ENCODE measurements at regions not wholly inside any gene's neighbourhood (a gene's known extent, or its start where the extent isn't known, plus 50 kb on each side); places are given as distances from the start of the nearest gene placed in this dataset.

DNA sequence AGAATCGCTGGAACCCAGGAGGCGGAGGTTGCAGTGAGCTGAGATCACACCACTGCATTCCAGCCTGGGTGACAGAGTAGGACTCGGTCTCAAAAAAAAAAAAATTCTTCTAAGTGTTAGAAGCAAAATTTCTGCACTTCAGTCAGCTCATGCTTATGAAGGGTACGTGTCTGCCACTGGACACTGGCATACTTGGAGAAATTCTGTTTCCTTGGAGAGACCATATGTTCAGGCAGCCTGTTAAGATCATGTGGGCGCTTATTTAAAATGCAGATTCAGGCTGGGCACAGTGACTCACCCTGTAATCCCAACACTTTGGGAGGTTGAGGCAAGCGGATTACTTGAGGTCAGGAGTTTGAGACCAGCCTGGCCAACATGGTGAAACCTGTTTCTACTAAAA, 85.6 kb upstream of the IQSEC1 start:
- in situ Hi-C loops (cut with MboI; ENCODE audit: low sequenced_read_pairs), result no loop called here
- ATAC-seq (ENCODE audit: low read depth), result no peak
- H2AK5ac ChIP-seq (ENCODE audit: low read depth, low read length), result no peak overlapping the region

More for the DNA sequence above, 85.6 kb upstream of the IQSEC1 start:
- Histone ChIP-seq H2BK120ac (ENCODE audit: low read depth, low read length) (no peak overlapping the region), H2AFZ (replicated peaks; ENCODE audit: low read length, poor library complexity) (no peak overlapping the region), H3K14ac (replicated peaks; ENCODE audit: low read depth, low read length) (no peak overlapping the region), H4K20me1 (ENCODE audit: insufficient read depth, low read length) (no peaks in the 10 kb centered on the region), H3K56ac (ENCODE audit: extremely low read depth, insufficient read depth, low read length) (no peak overlapping the region), H3K4me2 (ENCODE audit: low read depth, low read length) (no peak overlapping the region), H2AK9ac (replicated peaks; ENCODE audit: low read depth, low read length, poor library complexity) (no peak overlapping the region), H4K8ac (ENCODE audit: low read depth in 2 of 2, low read length in 2 of 2) (no peak overlapping the region), H3K9ac (ENCODE audit: low read depth, low read length) (no peak overlapping the region), H2BK20ac (ENCODE audit: low read depth, low read length) (no peak overlapping the region), H3K27ac (ENCODE audit: insufficient read depth, low read length) (no peak overlapping the region), H3K18ac (ENCODE audit: low read depth, low read length) (no peak overlapping the region), H3K23ac (ENCODE audit: low read depth, low read length) (no peak overlapping the region), H3K9me1 (ENCODE audit: insufficient read depth, low read length) (no peaks in the 10 kb centered on the region), H2BK5ac (ENCODE audit: low read depth, low read length, poor library complexity, severe bottlenecking) (no peak overlapping the region), H4K91ac (ENCODE audit: insufficient read depth, low read depth, low read length) (no peak overlapping the region), H3K36me3 (ENCODE audit: control insufficient read depth, insufficient read depth, low read length) (no peaks in the 10 kb centered on the region), H3K4ac (ENCODE audit: low read depth, low read length) (no peak overlapping the region), H3K4me1 (ENCODE audit: control insufficient read depth, insufficient read depth, low read length) (no peaks in the 10 kb centered on the region), H3K9me3 (ENCODE audit: control insufficient read depth, insufficient read depth, low read length) (no peaks in the 10 kb centered on the region; the same call in 1 of the 2 replicates), H2BK15ac (ENCODE audit: low read depth, low read length) (no peak overlapping the region), H3K4me3 (ENCODE audit: insufficient read depth, low read depth, low read length) (no peak overlapping the region), H4K5ac (ENCODE audit: low read depth, low read length) (no peak overlapping the region), H3K27me3 (ENCODE audit: control insufficient read depth, insufficient read depth, low read length) (peaks cover 2% of the 10 kb centered on the region; the same call in 1 of the 2 replicates), H3K79me1 (ENCODE audit: low read depth in 1 of 2, low read length in 2 of 2) (no peaks in the 10 kb centered on the region)
- no peak for TF ChIP-seq RFX5 (IDR thresholded peaks at IDR 0.05; ENCODE audit: low read depth, low read length)
- TF ChIP-seq, protein P1, sequence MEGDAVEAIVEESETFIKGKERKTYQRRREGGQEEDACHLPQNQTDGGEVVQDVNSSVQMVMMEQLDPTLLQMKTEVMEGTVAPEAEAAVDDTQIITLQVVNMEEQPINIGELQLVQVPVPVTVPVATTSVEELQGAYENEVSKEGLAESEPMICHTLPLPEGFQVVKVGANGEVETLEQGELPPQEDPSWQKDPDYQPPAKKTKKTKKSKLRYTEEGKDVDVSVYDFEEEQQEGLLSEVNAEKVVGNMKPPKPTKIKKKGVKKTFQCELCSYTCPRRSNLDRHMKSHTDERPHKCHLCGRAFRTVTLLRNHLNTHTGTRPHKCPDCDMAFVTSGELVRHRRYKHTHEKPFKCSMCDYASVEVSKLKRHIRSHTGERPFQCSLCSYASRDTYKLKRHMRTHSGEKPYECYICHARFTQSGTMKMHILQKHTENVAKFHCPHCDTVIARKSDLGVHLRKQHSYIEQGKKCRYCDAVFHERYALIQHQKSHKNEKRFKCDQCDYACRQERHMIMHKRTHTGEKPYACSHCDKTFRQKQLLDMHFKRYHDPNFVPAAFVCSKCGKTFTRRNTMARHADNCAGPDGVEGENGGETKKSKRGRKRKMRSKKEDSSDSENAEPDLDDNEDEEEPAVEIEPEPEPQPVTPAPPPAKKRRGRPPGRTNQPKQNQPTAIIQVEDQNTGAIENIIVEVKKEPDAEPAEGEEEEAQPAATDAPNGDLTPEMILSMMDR (conservative IDR thresholded peaks at IDR 0.05; ENCODE audit: low read depth, low read length), result no peak
- no peak for TF ChIP-seq CHD1 (IDR thresholded peaks at IDR 0.05; ENCODE audit: low read depth, low read length)
- TF ChIP-seq POLR2A (IDR thresholded peaks at IDR 0.05; ENCODE audit: low read depth, low read length), result no peak
- TF ChIP-seq MAFK (IDR thresholded peaks at IDR 0.05; ENCODE audit: low read depth, low read length), result no peak
- no peak for TF ChIP-seq ELK1 (IDR thresholded peaks at IDR 0.05; ENCODE audit: borderline replicate concordance, low read depth, low read length)
- TF ChIP-seq USF2 (IDR thresholded peaks at IDR 0.05; ENCODE audit: low read depth, low read length), result no peak
- TF ChIP-seq RCOR1 (IDR thresholded peaks at IDR 0.05; ENCODE audit: insufficient replicate concordance, low read length), result no peak
- no peak for TF ChIP-seq CEBPB (IDR thresholded peaks at IDR 0.05; ENCODE audit: low read depth, low read length)
- no peak for TF ChIP-seq NFE2L2 (IDR thresholded peaks at IDR 0.05; ENCODE audit: low read depth, low read length)
- ChIA-PET POLR2A (ENCODE audit: unreplicated experiment) (no interaction called here), CTCF (no interaction called here)
- BruUV-seq (replicated peaks), result no TSS peak
- DNase-seq, result no peak
- dilution Hi-C loops (cut with HindIII; ENCODE audit: low sequenced_read_pairs, unreplicated experiment), result no loop called here
- intact Hi-C loops (cut with micrococcal nuclease), result no loop called here
- WGBS, 2 experiments (ENCODE audit: extremely low coverage in 2 of 2, insufficient read length in 1 of 2), result 65% methylated on average over 2 of the region's 6 CpGs; no CpG with 5 or more reads in 1 of the 2 experiments
